ENCODE measurements at regions not wholly inside any gene's neighbourhood (a gene's known extent, or its start where the extent isn't known, plus 50 kb on each side); places are given as distances from the start of the nearest gene placed in this dataset.

GRCh38 chr16:51762081-51762996, 611.3 kb upstream of the SALL1 start:
- 28 to 33% methylated on average over 27 to 30 of the region's 30 CpGs for WGBS, 2 experiments
- Histone ChIP-seq H3K4me3 (ENCODE audit: insufficient read depth, low read depth, low read length) (no peak overlapping the region), H3K9me3 (ENCODE audit: control insufficient read depth, low read length) (no peaks in the 10 kb centered on the region), H3K4me1 (ENCODE audit: control insufficient read depth, insufficient read depth, low read length) (peaks cover 29% of the 10 kb centered on the region), H3K36me3 (ENCODE audit: control insufficient read depth, insufficient read depth, low read length) (no peaks in the 10 kb centered on the region), H3K27ac (ENCODE audit: insufficient read depth, low read depth, low read length, poor library complexity, severe bottlenecking) (no peak overlapping the region), H3K27me3 (ENCODE audit: control insufficient read depth, insufficient read depth, low read length, poor library complexity, severe bottlenecking) (no peaks in the 10 kb centered on the region)

GRCh38 chr16:51761001-51761400, 609.9 kb upstream of the SALL1 start:
- 89 to 90% methylated on average over 8 to 9 of the region's 9 CpGs for WGBS, 2 experiments
- no peaks in the 10 kb centered on the region for H3K27me3 ChIP-seq (ENCODE audit: control insufficient read depth, insufficient read depth, low read length, poor library complexity, severe bottlenecking)
- H3K4me1 ChIP-seq (ENCODE audit: control insufficient read depth, insufficient read depth, low read length), result peaks cover 28% of the 10 kb centered on the region

GRCh38 chr16:51759999-51760398, 608.9 kb upstream of the SALL1 start:
- no peaks in the 10 kb centered on the region for H3K9me3 ChIP-seq (ENCODE audit: control insufficient read depth, low read length)
- 87 to 88% methylated on average over 4 to 5 of the region's 5 CpGs for WGBS, 2 experiments
- no peaks in the 10 kb centered on the region for H3K36me3 ChIP-seq (ENCODE audit: control insufficient read depth, insufficient read depth, low read length)
- peaks cover 27% of the 10 kb centered on the region for H3K4me1 ChIP-seq (ENCODE audit: control insufficient read depth, insufficient read depth, low read length)
- H3K4me3 ChIP-seq (ENCODE audit: insufficient read depth, low read depth, low read length), result no peak overlapping the region
- H3K27ac ChIP-seq (ENCODE audit: insufficient read depth, low read depth, low read length, poor library complexity, severe bottlenecking), result no peak overlapping the region
- H3K27me3 ChIP-seq (ENCODE audit: control insufficient read depth, insufficient read depth, low read length, poor library complexity, severe bottlenecking), result no peaks in the 10 kb centered on the region

More at GRCh38 chr16:51761001-51761400, 609.9 kb upstream of the SALL1 start:
- H3K36me3 ChIP-seq (ENCODE audit: control insufficient read depth, insufficient read depth, low read length), result no peaks in the 10 kb centered on the region
- H3K4me3 ChIP-seq (ENCODE audit: insufficient read depth, low read depth, low read length), result no peak overlapping the region
- H3K9me3 ChIP-seq (ENCODE audit: control insufficient read depth, low read length), result no peaks in the 10 kb centered on the region
- H3K27ac ChIP-seq (ENCODE audit: insufficient read depth, low read depth, low read length, poor library complexity, severe bottlenecking), result no peak overlapping the region

GRCh38 chr16:51759329-51759728, 608.3 kb upstream of the SALL1 start:
- Histone ChIP-seq H3K27me3 (ENCODE audit: control insufficient read depth, insufficient read depth, low read length, poor library complexity, severe bottlenecking) (no peaks in the 10 kb centered on the region), H3K9me3 (ENCODE audit: control insufficient read depth, low read length) (no peaks in the 10 kb centered on the region), H3K36me3 (ENCODE audit: control insufficient read depth, insufficient read depth, low read length) (no peaks in the 10 kb centered on the region), H3K4me1 (ENCODE audit: control insufficient read depth, insufficient read depth, low read length) (peaks cover 20% of the 10 kb centered on the region), H3K4me3 (ENCODE audit: insufficient read depth, low read depth, low read length) (no peak overlapping the region), H3K27ac (ENCODE audit: insufficient read depth, low read depth, low read length, poor library complexity, severe bottlenecking) (no peak overlapping the region)
- 64 to 66% methylated on average over 4 of the region's 4 CpGs for WGBS, 2 experiments

- 94 to 100% methylated on average over 2 of the region's 2 CpGs for WGBS, 2 experiments
- H3K4me3 ChIP-seq (ENCODE audit: insufficient read depth, low read depth, low read length), result no peak overlapping the region
- peaks cover 7% of the 10 kb centered on the region for H3K4me1 ChIP-seq (ENCODE audit: control insufficient read depth, insufficient read depth, low read length)
- H3K27ac ChIP-seq (ENCODE audit: insufficient read depth, low read depth, low read length, poor library complexity, severe bottlenecking), result no peak overlapping the region
- H3K36me3 ChIP-seq (ENCODE audit: control insufficient read depth, insufficient read depth, low read length), result no peaks in the 10 kb centered on the region
- no peaks in the 10 kb centered on the region for H3K27me3 ChIP-seq (ENCODE audit: control insufficient read depth, insufficient read depth, low read length, poor library complexity, severe bottlenecking)
- H3K9me3 ChIP-seq (ENCODE audit: control insufficient read depth, low read length), result no peaks in the 10 kb centered on the region
Measured at GRCh38 chr16:51757921-51758479, 606.9 kb upstream of the SALL1 start.

- no peak overlapping the region for H3K27ac ChIP-seq (ENCODE audit: insufficient read depth, low read depth, low read length, poor library complexity, severe bottlenecking)
- H3K36me3 ChIP-seq (ENCODE audit: control insufficient read depth, insufficient read depth, low read length), result no peaks in the 10 kb centered on the region
- H3K4me1 ChIP-seq (ENCODE audit: control insufficient read depth, insufficient read depth, low read length), result peaks cover 3% of the 10 kb centered on the region
- H3K4me3 ChIP-seq (ENCODE audit: insufficient read depth, low read depth, low read length), result no peak overlapping the region
- no peaks in the 10 kb centered on the region for H3K27me3 ChIP-seq (ENCODE audit: control insufficient read depth, insufficient read depth, low read length, poor library complexity, severe bottlenecking)
- 92% methylated on average over 6 of the region's 6 CpGs for WGBS, 2 experiments
- no peaks in the 10 kb centered on the region for H3K9me3 ChIP-seq (ENCODE audit: control insufficient read depth, low read length)
Measured at GRCh38 chr16:51757505-51757904, 606.4 kb upstream of the SALL1 start.

- Histone ChIP-seq H3K9me3 (ENCODE audit: control insufficient read depth, low read length) (no peaks in the 10 kb centered on the region), H3K27ac (ENCODE audit: insufficient read depth, low read depth, low read length, poor library complexity, severe bottlenecking) (no peak overlapping the region), H3K4me3 (ENCODE audit: insufficient read depth, low read depth, low read length) (no peak overlapping the region), H3K36me3 (ENCODE audit: control insufficient read depth, insufficient read depth, low read length) (no peaks in the 10 kb centered on the region), H3K27me3 (ENCODE audit: control insufficient read depth, insufficient read depth, low read length, poor library complexity, severe bottlenecking) (no peaks in the 10 kb centered on the region), H3K4me1 (ENCODE audit: control insufficient read depth, insufficient read depth, low read length) (no peaks in the 10 kb centered on the region)
- WGBS, 2 experiments, result 94 to 95% methylated on average over 7 of the region's 7 CpGs
Measured at GRCh38 chr16:51757124-51757470, 606.0 kb upstream of the SALL1 start.

- Histone ChIP-seq H3K4me3 (ENCODE audit: insufficient read depth, low read depth, low read length) (no peak overlapping the region), H3K27me3 (ENCODE audit: control insufficient read depth, insufficient read depth, low read length, poor library complexity, severe bottlenecking) (no peaks in the 10 kb centered on the region), H3K4me1 (ENCODE audit: control insufficient read depth, insufficient read depth, low read length) (no peaks in the 10 kb centered on the region), H3K36me3 (ENCODE audit: control insufficient read depth, insufficient read depth, low read length) (no peaks in the 10 kb centered on the region), H3K9me3 (ENCODE audit: control insufficient read depth, low read length) (no peaks in the 10 kb centered on the region), H3K27ac (ENCODE audit: insufficient read depth, low read depth, low read length, poor library complexity, severe bottlenecking) (no peak overlapping the region)
- WGBS, 2 experiments, result 69 to 77% methylated on average over 14 of the region's 14 CpGs
Measured at GRCh38 chr16:51756447-51757123, 605.5 kb upstream of the SALL1 start.

- 84 to 90% methylated on average over 4 of the region's 4 CpGs for WGBS, 2 experiments
- Histone ChIP-seq H3K27ac (ENCODE audit: insufficient read depth, low read depth, low read length, poor library complexity, severe bottlenecking) (no peak overlapping the region), H3K4me1 (ENCODE audit: control insufficient read depth, insufficient read depth, low read length) (peaks cover 5% of the 10 kb centered on the region), H3K9me3 (ENCODE audit: control insufficient read depth, low read length) (no peaks in the 10 kb centered on the region), H3K27me3 (ENCODE audit: control insufficient read depth, insufficient read depth, low read length, poor library complexity, severe bottlenecking) (no peaks in the 10 kb centered on the region), H3K36me3 (ENCODE audit: control insufficient read depth, insufficient read depth, low read length) (no peaks in the 10 kb centered on the region), H3K4me3 (ENCODE audit: insufficient read depth, low read depth, low read length) (no peak overlapping the region)
Measured at GRCh38 chr16:51755577-51756355, 604.7 kb upstream of the SALL1 start.
